CD4-positive, alpha-beta T cell treated with Interleukin-21 for 1 hour (primary cell): ENCODE measurements at regions not wholly inside any gene's neighbourhood (a gene's known extent, or its start where the extent isn't known, plus 50 kb on each side); places are given as distances from the start of the nearest gene placed in this dataset.
"Not testable (repeated sequence)": the region's sequence is repeated elsewhere in the genome, so short reads cannot be mapped to it uniquely, and the experiment has no call there.

Experiments
- DNase-seq: peaks from one replicate; pipeline ENCODE4 v3.0.0-alpha.2; 2020

GRCh38 chr12:105855361-105856047 is 283.2 kb downstream of the NUAK1 start:
- DNase-seq: no peak

GRCh38 chr12:105856048-105856405 is 282.7 kb downstream of the NUAK1 start:
- DNase-seq: no peak

- no peak for DNase-seq
Observed at GRCh38 chr12:105858981-105859710, 279.6 kb downstream of the NUAK1 start.

GRCh38 chr12:105860561-105861207 is 278.1 kb downstream of the NUAK1 start:
- DNase-seq: no peak

- no peak for DNase-seq
Observed at GRCh38 chr12:105861227-105861626, 277.5 kb downstream of the NUAK1 start.

GRCh38 chr12:105862163-105862821 is 276.5 kb downstream of the NUAK1 start:
- DNase-seq: no peak

GRCh38 chr12:105864316-105864715 is 274.4 kb downstream of the NUAK1 start:
- no peak for DNase-seq

- no peak for DNase-seq
Observed at GRCh38 chr12:105864901-105865300, 273.9 kb downstream of the NUAK1 start.

GRCh38 chr12:105865886-105866285 is 272.9 kb downstream of the NUAK1 start:
- DNase-seq: no peak

GRCh38 chr12:105874121-105874520 is 264.6 kb downstream of the NUAK1 start:
- DNase-seq: no peak

- DNase-seq: no peak
Observed at GRCh38 chr12:105876396-105876927, 262.3 kb downstream of the NUAK1 start.

- no peak for DNase-seq
Observed at GRCh38 chr12:105878964-105879363, 259.8 kb downstream of the NUAK1 start.

- no peak for DNase-seq
Observed at GRCh38 chr12:105880824-105881388, 257.8 kb downstream of the NUAK1 start.

GRCh38 chr12:105882404-105882803 is 256.4 kb downstream of the NUAK1 start:
- no peak for DNase-seq

- no peak for DNase-seq
Observed at GRCh38 chr12:105887131-105887530, 251.6 kb downstream of the NUAK1 start.

GRCh38 chr12:105888696-105889095 is 250.1 kb downstream of the NUAK1 start:
- DNase-seq: no peak

GRCh38 chr12:105892362-105892910 is 246.3 kb downstream of the NUAK1 start:
- no peak for DNase-seq

GRCh38 chr12:105895197-105895832 is 243.4 kb downstream of the NUAK1 start:
- not testable (repeated sequence) for DNase-seq

- DNase-seq: no peak
Observed at GRCh38 chr12:105897311-105897725, 241.4 kb downstream of the NUAK1 start.

- not testable (repeated sequence) for DNase-seq
Observed at GRCh38 chr12:105898271-105898670, 240.5 kb downstream of the NUAK1 start.

GRCh38 chr12:105899589-105899988 is 239.2 kb downstream of the NUAK1 start:
- DNase-seq: no peak

- DNase-seq: no peak
Observed at GRCh38 chr12:105906561-105906960, 232.2 kb downstream of the NUAK1 start.
